ENCODE measurements at regions not wholly inside any gene's neighbourhood (a gene's known extent, or its start where the extent isn't known, plus 50 kb on each side); places are given as distances from the start of the nearest gene placed in this dataset.

DNA sequence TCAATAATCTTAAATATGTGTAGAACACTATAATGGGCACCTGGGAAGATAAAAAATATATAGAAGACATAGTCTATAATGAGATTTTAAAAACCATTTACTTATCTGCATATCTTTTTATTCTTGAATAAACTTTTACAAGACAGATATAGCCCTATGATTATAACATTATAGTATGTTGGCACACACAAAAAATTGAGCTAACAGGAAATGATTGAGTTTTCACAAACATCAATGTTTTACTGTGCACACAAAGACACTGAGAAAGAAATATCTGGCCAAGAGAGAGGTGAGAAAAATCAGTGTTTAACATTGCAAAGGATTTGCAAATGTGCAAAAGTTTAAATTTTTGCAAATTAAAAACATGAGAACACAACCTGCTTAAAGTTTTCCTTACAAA is 124.3 kb downstream of the BBS10 start:
- Histone ChIP-seq H3K36me3 (no peaks in the 10 kb centered on the region), H3K27ac (no peak overlapping the region), H3K9me3 (no peaks in the 10 kb centered on the region), H3K4me1 (no peaks in the 10 kb centered on the region), H3K27me3 (no peaks in the 10 kb centered on the region), H3K4me3 (no peak overlapping the region)
- TF ChIP-seq POLR2AphosphoS5 (IDR thresholded peaks at IDR 0.05) (no peak), POLR2A (IDR thresholded peaks at IDR 0.05) (no peak), CTCF (IDR thresholded peaks at IDR 0.05) (no peak)
- DNase-seq (ENCODE audit: low spot score in 2 of 2), result no peak
- intact Hi-C loops (cut with DNase I; ENCODE audit: low total_unique reads), result no loop called here

GRCh38 chr12:76220980-76221379 is 127.2 kb downstream of the BBS10 start:
- no peak for TF ChIP-seq CTCF (IDR thresholded peaks at IDR 0.05)
- no peak for TF ChIP-seq POLR2AphosphoS5 (IDR thresholded peaks at IDR 0.05)
- TF ChIP-seq POLR2A (IDR thresholded peaks at IDR 0.05), result no peak
- no peaks in the 10 kb centered on the region for H3K4me1 ChIP-seq
- H3K27ac ChIP-seq, result no peak overlapping the region
- H3K4me3 ChIP-seq, result no peak overlapping the region
- intact Hi-C loops (cut with DNase I; ENCODE audit: low total_unique reads), result no loop called here
- no peaks in the 10 kb centered on the region for H3K9me3 ChIP-seq
- no peaks in the 10 kb centered on the region for H3K36me3 ChIP-seq
- no peaks in the 10 kb centered on the region for H3K27me3 ChIP-seq
- no peak for DNase-seq (ENCODE audit: low spot score in 2 of 2)

DNA sequence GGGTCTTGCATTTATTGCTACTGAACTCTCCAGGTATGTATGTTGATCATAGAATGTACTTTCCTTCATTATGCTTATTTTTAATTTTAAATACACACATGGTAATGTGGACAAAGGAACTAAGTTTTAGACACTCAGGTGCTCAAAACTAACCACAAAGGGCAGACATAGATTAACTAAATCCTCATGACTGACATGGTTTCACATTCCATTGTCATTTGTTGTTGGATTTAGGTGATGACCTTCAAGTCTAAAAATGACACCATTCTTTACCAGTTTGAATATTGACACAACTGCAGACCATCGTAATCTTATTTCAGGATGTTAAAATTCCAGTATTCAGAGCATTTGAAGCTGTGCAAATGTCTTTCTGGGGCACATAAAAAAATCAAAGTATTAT is 128.4 kb downstream of the BBS10 start:
- no peaks in the 10 kb centered on the region for H3K36me3 ChIP-seq
- no peaks in the 10 kb centered on the region for H3K27me3 ChIP-seq
- DNase-seq (ENCODE audit: low spot score in 2 of 2), result no peak
- intact Hi-C loops (cut with DNase I; ENCODE audit: low total_unique reads), result no loop called here
- H3K27ac ChIP-seq, result no peak overlapping the region
- H3K9me3 ChIP-seq, result no peaks in the 10 kb centered on the region
- no peaks in the 10 kb centered on the region for H3K4me1 ChIP-seq
- TF ChIP-seq POLR2A (IDR thresholded peaks at IDR 0.05) (no peak), POLR2AphosphoS5 (IDR thresholded peaks at IDR 0.05) (no peak), CTCF (IDR thresholded peaks at IDR 0.05) (no peak)
- H3K4me3 ChIP-seq, result no peak overlapping the region

GRCh38 chr12:76216585-76217472 is 131.4 kb downstream of the BBS10 start:
- no peak for TF ChIP-seq CTCF (IDR thresholded peaks at IDR 0.05)
- no peak for TF ChIP-seq POLR2AphosphoS5 (IDR thresholded peaks at IDR 0.05)
- no peak for TF ChIP-seq POLR2A (IDR thresholded peaks at IDR 0.05)
- intact Hi-C loops (cut with DNase I; ENCODE audit: low total_unique reads), result no loop called here
- Histone ChIP-seq H3K4me1 (no peaks in the 10 kb centered on the region), H3K4me3 (no peak overlapping the region), H3K27ac (no peak overlapping the region), H3K27me3 (no peaks in the 10 kb centered on the region), H3K36me3 (no peaks in the 10 kb centered on the region), H3K9me3 (no peaks in the 10 kb centered on the region)
- no peak for DNase-seq (ENCODE audit: low spot score in 2 of 2)

- TF ChIP-seq CTCF (IDR thresholded peaks at IDR 0.05), result no peak
- no peak for TF ChIP-seq POLR2A (IDR thresholded peaks at IDR 0.05)
- no peak for TF ChIP-seq POLR2AphosphoS5 (IDR thresholded peaks at IDR 0.05)
- Histone ChIP-seq H3K4me3 (no peak overlapping the region), H3K9me3 (peaks cover under 1 to 6% of the 10 kb centered on the region in 2 donors), H3K27ac (no peak overlapping the region), H3K4me1 (no peaks in the 10 kb centered on the region), H3K27me3 (no peaks in the 10 kb centered on the region), H3K36me3 (no peaks in the 10 kb centered on the region)
- DNase-seq (ENCODE audit: low spot score in 2 of 2), result no peak
- intact Hi-C loops (cut with DNase I; ENCODE audit: low total_unique reads), result no loop called here
Measured at GRCh38 chr12:76208129-76208528, 123.6 kb upstream of the NAP1L1 start.

Measured in breast epithelium (tissue), 4 donors.